ENCODE measurements at regions not wholly inside any gene's neighbourhood (a gene's known extent, or its start where the extent isn't known, plus 50 kb on each side); places are given as distances from the start of the nearest gene placed in this dataset.
"Not testable (repeated sequence)": the region's sequence is repeated elsewhere in the genome, so short reads cannot be mapped to it uniquely, and the experiment has no call there.

GRCh38 chr12:46711756-46712155 is 114.0 kb downstream of the SLC38A4 start:
- no peak for DNase-seq (ENCODE audit: low spot score)

GRCh38 chr12:46710125-46710743 is 115.6 kb downstream of the SLC38A4 start:
- DNase-seq (ENCODE audit: low spot score), result no peak

- no peak for DNase-seq (ENCODE audit: low spot score)
These were observed 123.0 kb downstream of the SLC38A4 start for GRCh38 chr12:46702581-46703344.

GRCh38 chr12:46701356-46701755 is 124.4 kb downstream of the SLC38A4 start:
- no peak for DNase-seq (ENCODE audit: low spot score)

- DNase-seq (ENCODE audit: low spot score), result no peak
These were observed 125.8 kb downstream of the SLC38A4 start for GRCh38 chr12:46699986-46700385.

- DNase-seq (ENCODE audit: low spot score), result no peak
These were observed 127.8 kb downstream of the SLC38A4 start for GRCh38 chr12:46698003-46698402.

- no peak for DNase-seq (ENCODE audit: low spot score)
These were observed 132.3 kb downstream of the SLC38A4 start for GRCh38 chr12:46693518-46693917.

GRCh38 chr12:46693034-46693433 is 132.8 kb downstream of the SLC38A4 start:
- DNase-seq (ENCODE audit: low spot score), result no peak

GRCh38 chr12:46692606-46693005 is 133.2 kb downstream of the SLC38A4 start:
- no peak for DNase-seq (ENCODE audit: low spot score)

- no peak for DNase-seq (ENCODE audit: low spot score)
These were observed 139.4 kb downstream of the SLC38A4 start for GRCh38 chr12:46686267-46686942.

GRCh38 chr12:46684243-46684642 is 141.6 kb downstream of the SLC38A4 start:
- DNase-seq (ENCODE audit: low spot score), result not testable (repeated sequence)

GRCh38 chr12:46682148-46682547 is 143.6 kb downstream of the SLC38A4 start:
- no peak for DNase-seq (ENCODE audit: low spot score)

- no peak for DNase-seq (ENCODE audit: low spot score)
These were observed 145.3 kb downstream of the SLC38A4 start for GRCh38 chr12:46680506-46680905.

GRCh38 chr12:46679754-46680153 is 146.0 kb downstream of the SLC38A4 start:
- DNase-seq (ENCODE audit: low spot score), result no peak

- DNase-seq (ENCODE audit: low spot score), result no peak
These were observed 147.4 kb downstream of the SLC38A4 start for GRCh38 chr12:46678426-46678825.

GRCh38 chr12:46677749-46678148 is 148.0 kb downstream of the SLC38A4 start:
- peak; percentile 71 for DNase-seq (ENCODE audit: low spot score)

GRCh38 chr12:46676797-46677520 is 148.8 kb downstream of the SLC38A4 start:
- DNase-seq (ENCODE audit: low spot score), result no peak

- no peak for DNase-seq (ENCODE audit: low spot score)
These were observed 149.4 kb downstream of the SLC38A4 start for GRCh38 chr12:46676396-46676795.

- DNase-seq (ENCODE audit: low spot score), result peak; percentile 5
These were observed 150.1 kb downstream of the SLC38A4 start for GRCh38 chr12:46675736-46676135.

- no peak for DNase-seq (ENCODE audit: low spot score)
These were observed 151.0 kb downstream of the SLC38A4 start for GRCh38 chr12:46674800-46675199.

GRCh38 chr12:46674129-46674528 is 151.7 kb downstream of the SLC38A4 start:
- DNase-seq (ENCODE audit: low spot score), result peak; percentile 8

GRCh38 chr12:46671102-46671501 is 154.7 kb downstream of the SLC38A4 start:
- DNase-seq (ENCODE audit: low spot score), result no peak
